ACC112 (cell line): ENCODE measurements at regions not wholly inside any gene's neighbourhood (a gene's known extent, or its start where the extent isn't known, plus 50 kb on each side); places are given as distances from the start of the nearest gene placed in this dataset.

ENCODE experiments used
- H2AFZ ChIP-seq: fragments of 200-600 bp; sonication (generic); one replicate; pipeline ENCODE4 v1.6.0; 2017; ENCODE audit warnings: antibody characterized with exemption, low read length; ENCODE audit not compliant: unreplicated experiment
- H3K27ac ChIP-seq: fragments of 200-600 bp; sonication (generic); 2 replicates; pipeline ENCODE4 v1.5.1; 2014; ENCODE audit warnings: low read depth, mild to moderate bottlenecking, antibody characterized with exemption, low read length, moderate library complexity
- H3K27me3 ChIP-seq: fragments of 200-600 bp; sonication (generic); 2 replicates; pipeline ENCODE4 v1.6.1; 2014; ENCODE audit warnings: mild to moderate bottlenecking, antibody characterized with exemption, low read length, moderate library complexity, mixed read lengths; ENCODE audit not compliant: insufficient read depth
- H3K36me3 ChIP-seq: fragments of 200-600 bp; sonication (generic); 2 replicates; pipeline ENCODE4 v1.6.1; 2016; ENCODE audit warnings: mild to moderate bottlenecking, antibody characterized with exemption, low read length, moderate library complexity, mixed read lengths; ENCODE audit not compliant: insufficient read depth
- H3K4me1 ChIP-seq: fragments of 200-600 bp; sonication (generic); one replicate; pipeline ENCODE4 v1.6.1; 2016; ENCODE audit warnings: low read length, mixed read lengths; ENCODE audit not compliant: insufficient read depth, unreplicated experiment, control insufficient read depth
- H3K4me3 ChIP-seq: fragments of 200-600 bp; sonication (generic); 2 replicates; pipeline ENCODE4 v1.5.1; 2014; ENCODE audit warnings: mild to moderate bottlenecking, low read depth, low read length
- H3K79me2 ChIP-seq: fragments of 200-600 bp; sonication (generic); one replicate; pipeline ENCODE4 v1.6.0; 2016; ENCODE audit warnings: low read length; ENCODE audit not compliant: control insufficient read depth, unreplicated experiment, insufficient read depth

DNA sequence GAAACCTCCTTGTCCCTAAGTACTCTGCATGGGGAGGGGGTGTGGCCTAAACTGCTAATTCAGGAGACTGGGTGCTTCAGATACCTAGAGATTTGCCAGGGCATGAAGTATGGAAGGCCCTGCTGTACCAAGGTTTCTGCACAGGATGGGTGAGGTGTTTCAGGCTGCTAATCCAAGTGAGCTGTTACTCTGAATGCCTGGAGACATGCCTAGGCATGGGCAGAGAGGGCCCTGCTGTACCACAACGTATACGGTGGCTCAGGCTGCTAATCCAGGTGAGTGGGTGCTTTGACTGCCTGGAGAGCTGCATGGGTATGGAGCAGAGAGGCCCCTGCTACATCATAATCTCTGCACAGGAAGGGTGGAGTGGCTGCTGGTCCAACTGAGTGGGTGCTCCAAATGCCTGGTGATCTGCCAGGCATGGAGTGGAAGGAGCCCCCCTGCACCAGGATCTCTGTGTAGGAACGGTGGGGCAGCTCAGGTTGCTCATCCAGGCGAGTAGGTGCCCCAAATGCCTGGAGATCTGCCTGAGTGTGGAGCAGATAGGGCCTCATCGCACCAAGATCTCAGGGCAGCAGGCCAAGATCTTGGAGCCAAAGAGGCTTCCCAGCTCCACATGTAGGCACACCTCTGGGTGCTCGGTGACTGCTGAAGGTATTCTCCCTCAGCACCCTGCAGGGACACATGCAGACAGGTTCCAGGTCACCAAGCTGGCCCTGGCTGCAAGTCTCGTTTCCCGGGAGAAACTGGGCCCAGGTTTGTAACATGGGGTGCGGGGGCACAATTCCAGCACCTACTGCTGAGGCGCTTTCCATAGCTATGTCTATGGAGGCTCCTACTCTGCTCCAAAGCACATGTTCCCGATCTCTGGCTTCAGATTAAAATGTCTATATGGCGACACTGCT lies 252.5 kb upstream of the PLXNA2 start:
- Histone ChIP-seq H3K79me2 (no peaks in the 10 kb centered on the region), H3K4me3 (no peak overlapping the region), H3K4me1 (no peaks in the 10 kb centered on the region), H2AFZ (no peak overlapping the region), H3K27me3 (no peaks in the 10 kb centered on the region), H3K27ac (no peak overlapping the region), H3K36me3 (no peaks in the 10 kb centered on the region)

DNA sequence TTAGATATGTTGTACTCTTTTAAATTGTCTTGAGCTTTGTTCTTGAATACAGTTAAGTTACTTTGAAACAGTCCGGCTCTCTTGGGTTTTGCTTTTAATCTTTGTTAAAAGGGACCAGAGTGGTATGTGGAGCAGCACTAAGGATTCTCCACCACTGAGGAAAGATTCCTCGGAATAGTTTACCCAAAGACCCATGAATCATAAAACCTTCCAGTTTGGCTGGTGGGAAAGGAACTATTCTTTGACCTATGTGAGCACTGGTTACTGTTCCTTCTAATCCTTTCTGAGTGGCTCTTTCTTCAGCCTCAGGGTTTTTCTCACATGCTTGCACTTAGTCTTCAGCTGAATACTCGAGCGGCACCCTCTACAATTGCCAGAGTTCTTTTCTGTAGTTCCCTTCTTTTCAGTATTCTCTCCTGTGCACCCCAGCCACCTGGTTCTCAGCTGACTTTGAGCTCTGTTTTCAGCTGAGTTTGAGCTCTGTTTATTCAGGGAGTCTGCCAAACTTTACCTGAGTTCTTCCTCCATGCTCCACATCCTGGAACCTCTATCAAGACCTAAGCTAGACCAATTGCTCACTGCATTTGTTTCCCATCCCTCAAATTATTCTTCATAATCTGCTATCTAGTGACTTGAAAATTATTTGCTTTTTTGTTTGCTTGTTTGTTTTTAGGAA lies 253.8 kb upstream of the PLXNA2 start:
- no peak overlapping the region for H2AFZ ChIP-seq
- H3K27ac ChIP-seq: no peak overlapping the region
- no peaks in the 10 kb centered on the region for H3K36me3 ChIP-seq
- no peaks in the 10 kb centered on the region for H3K27me3 ChIP-seq
- H3K4me3 ChIP-seq: no peak overlapping the region
- no peaks in the 10 kb centered on the region for H3K4me1 ChIP-seq
- no peaks in the 10 kb centered on the region for H3K79me2 ChIP-seq

DNA sequence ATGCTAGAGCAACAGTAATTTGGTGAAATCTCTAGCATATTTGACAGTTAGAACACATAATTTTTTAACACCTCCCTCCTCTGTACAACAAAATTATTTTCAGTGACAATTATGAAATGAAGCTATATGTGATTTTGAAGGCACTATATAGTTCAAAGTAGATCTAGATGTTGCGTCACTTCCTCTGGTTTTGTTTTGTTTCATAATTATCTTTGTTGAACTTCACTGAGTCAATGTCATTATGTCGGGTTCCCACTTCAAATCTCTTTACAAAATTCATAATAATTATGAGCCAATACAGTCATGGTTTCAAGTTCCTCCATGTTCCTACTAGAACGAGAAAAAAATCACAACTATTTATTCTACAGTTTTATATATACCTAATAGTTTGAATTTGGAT lies 254.8 kb upstream of the PLXNA2 start:
- no peak overlapping the region for H2AFZ ChIP-seq
- H3K27ac ChIP-seq: no peak overlapping the region
- H3K36me3 ChIP-seq: no peaks in the 10 kb centered on the region
- H3K4me1 ChIP-seq: no peaks in the 10 kb centered on the region
- H3K4me3 ChIP-seq: no peak overlapping the region
- no peaks in the 10 kb centered on the region for H3K27me3 ChIP-seq
- no peaks in the 10 kb centered on the region for H3K79me2 ChIP-seq

DNA sequence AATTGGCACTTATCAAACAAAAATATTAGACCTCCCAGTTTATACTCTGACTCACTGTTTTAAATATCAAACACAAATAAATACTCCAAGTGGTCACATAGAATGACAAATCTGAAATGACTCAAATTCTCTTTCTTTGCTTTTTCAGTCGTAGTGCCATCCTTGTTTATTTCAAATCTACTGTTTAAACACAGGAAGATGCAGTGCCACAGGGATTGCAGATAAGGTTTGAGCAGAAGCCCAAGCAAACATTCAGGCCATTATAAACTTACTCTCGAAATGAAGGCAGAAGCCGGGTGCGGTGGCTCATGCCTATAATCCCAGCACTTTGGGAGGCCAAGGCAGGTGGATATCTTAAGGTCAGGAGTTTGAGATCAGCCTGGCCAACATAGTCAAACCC lies 255.4 kb upstream of the PLXNA2 start:
- Histone ChIP-seq H3K4me1 (no peaks in the 10 kb centered on the region), H3K27me3 (no peaks in the 10 kb centered on the region), H3K27ac (no peak overlapping the region), H3K4me3 (no peak overlapping the region), H3K79me2 (no peaks in the 10 kb centered on the region), H3K36me3 (no peaks in the 10 kb centered on the region), H2AFZ (no peak overlapping the region)

DNA sequence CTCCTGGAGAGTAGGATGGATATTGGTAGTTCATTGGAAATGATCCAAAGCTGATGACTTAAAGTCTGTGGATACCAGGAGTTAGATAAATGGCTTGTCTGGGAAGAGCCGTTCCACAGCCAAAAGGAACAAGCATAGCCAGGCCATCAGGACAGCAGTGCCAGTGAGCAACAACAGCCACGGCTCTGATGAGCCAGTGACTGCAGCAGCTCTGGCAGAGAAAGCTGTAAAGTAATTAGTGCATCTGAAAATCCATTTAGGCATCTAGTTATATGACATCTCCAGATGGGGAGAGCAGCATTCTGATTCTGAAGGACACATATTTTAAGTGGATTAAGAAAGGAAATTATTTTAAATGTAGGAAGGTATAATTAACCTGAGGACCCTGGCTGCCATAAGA lies 256.2 kb upstream of the PLXNA2 start:
- H3K27ac ChIP-seq: no peak overlapping the region
- H3K27me3 ChIP-seq: no peaks in the 10 kb centered on the region
- H3K79me2 ChIP-seq: no peaks in the 10 kb centered on the region
- no peaks in the 10 kb centered on the region for H3K36me3 ChIP-seq
- H3K4me3 ChIP-seq: no peak overlapping the region
- no peaks in the 10 kb centered on the region for H3K4me1 ChIP-seq
- no peak overlapping the region for H2AFZ ChIP-seq

DNA sequence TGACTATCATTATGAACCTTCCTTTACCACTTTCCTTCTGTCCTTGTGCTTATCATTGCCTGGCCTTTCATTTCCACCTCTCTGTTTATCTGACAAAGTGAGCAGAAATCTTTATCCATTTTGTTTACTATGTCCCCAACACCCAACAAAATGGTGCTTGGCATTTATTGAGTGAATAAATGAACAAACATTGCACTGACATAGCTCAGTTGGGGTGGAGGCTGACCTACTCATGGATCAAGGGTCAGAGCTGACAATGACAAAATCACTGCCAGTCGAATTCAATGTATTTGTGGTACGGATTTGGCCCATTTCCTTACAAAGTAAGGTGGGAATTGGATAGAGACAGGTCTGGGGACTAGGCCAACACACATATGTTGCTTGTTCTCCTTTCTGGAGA lies 257.4 kb upstream of the PLXNA2 start:
- no peaks in the 10 kb centered on the region for H3K27me3 ChIP-seq
- H3K4me3 ChIP-seq: no peak overlapping the region
- H3K27ac ChIP-seq: no peak overlapping the region
- no peaks in the 10 kb centered on the region for H3K79me2 ChIP-seq
- H3K36me3 ChIP-seq: no peaks in the 10 kb centered on the region
- H2AFZ ChIP-seq: no peak overlapping the region
- H3K4me1 ChIP-seq: no peaks in the 10 kb centered on the region

DNA sequence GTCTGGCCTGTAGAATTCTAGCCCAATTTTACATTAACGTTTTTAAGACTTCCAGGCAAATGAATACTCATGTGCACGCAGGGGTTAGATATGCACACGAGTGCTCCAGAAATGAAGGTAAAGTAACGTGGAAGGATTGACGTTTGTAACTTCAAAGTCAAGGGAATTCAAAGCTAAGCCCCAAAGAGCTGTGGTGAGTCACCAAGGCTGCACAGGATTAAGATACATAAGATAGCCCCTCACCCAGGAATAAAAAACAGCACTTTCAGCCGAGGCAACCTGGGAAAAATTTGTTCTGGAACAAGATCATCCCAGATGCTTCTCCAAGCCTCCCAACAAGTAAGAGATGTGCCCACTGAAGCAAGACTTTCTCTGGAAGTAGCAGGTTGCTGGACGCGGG lies 259.6 kb upstream of the PLXNA2 start:
- Histone ChIP-seq H3K4me1 (no peaks in the 10 kb centered on the region), H2AFZ (no peak overlapping the region), H3K27ac (no peak overlapping the region), H3K27me3 (no peaks in the 10 kb centered on the region), H3K79me2 (no peaks in the 10 kb centered on the region), H3K4me3 (no peak overlapping the region), H3K36me3 (no peaks in the 10 kb centered on the region)

DNA sequence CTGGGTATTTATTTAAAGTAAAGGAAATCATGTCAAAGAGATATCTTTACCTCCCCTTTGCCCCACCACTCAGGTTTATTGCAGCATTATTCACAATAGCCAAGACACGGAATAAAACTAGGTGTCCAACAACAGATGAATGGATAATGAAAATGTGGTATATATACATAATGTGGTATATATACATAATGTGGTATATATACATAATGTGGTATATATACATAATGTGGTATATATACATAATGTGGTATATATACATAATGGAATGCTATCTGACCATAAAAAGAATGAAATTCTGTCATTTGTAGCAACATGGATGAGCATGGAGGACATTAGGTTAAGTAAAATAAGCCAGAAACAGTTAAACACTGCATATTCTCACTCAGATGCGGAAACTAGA lies 262.6 kb upstream of the PLXNA2 start:
- H3K27me3 ChIP-seq: no peaks in the 10 kb centered on the region
- H3K4me3 ChIP-seq: no peak overlapping the region
- no peaks in the 10 kb centered on the region for H3K79me2 ChIP-seq
- no peaks in the 10 kb centered on the region for H3K36me3 ChIP-seq
- H2AFZ ChIP-seq: no peak overlapping the region
- H3K4me1 ChIP-seq: no peaks in the 10 kb centered on the region
- H3K27ac ChIP-seq: no peak overlapping the region

DNA sequence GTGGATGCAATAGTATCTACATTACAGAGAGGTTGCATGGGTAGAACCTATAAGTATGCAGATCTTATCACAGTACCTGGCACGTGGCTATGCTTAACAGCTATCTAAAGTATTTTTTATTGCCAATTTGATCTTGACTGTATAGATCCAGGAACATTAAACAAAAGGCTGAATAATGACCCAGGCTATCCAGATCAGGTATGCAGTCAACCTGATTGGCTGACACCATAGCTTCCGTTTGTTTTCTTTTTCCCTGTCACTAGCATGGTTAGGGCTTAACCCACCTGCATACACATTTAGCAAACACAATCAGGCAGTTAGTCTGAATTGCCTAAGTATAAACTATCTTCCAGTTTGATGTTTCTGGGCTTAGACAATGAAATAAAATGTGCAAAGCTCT lies 264.9 kb upstream of the PLXNA2 start:
- Histone ChIP-seq H2AFZ (no peak overlapping the region), H3K4me3 (no peak overlapping the region), H3K4me1 (no peaks in the 10 kb centered on the region), H3K79me2 (no peaks in the 10 kb centered on the region), H3K27me3 (no peaks in the 10 kb centered on the region), H3K36me3 (no peaks in the 10 kb centered on the region), H3K27ac (no peak overlapping the region)

DNA sequence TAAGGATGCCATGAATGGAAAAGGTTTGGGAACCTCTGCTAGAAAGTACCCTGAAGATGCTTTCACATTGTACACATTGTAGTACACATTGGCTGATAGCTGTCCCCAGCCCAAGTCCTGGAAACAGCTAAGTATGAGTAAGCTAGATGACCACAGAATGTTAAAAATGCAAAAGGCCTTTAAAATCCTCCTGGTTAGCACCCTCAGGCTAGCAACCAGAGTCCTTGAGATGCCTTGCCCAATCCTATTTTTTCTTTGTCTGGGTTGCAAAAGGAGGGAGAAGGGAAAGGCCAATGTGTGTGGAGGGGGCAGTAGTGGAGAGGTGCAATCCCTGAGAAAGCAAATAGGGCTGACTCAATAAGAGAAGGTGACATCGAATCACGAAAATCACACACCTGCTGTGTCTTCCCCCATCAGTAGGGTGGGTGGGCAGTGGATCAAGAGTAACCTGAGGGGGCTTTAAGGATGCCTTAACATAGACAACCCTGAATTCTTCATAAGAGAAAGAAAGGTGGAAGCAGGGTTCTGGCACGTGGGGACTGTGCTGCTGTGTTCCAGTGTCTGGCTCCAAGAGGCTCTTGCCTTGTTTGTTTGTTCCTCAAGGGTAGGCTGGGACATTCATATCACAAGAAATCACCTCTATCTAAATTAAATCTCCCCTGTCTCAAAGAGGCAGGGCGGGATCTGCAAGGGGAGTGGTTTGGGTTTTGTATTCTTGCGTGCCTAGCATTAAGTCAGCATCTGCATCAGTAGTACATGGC lies 266.2 kb upstream of the PLXNA2 start:
- no peaks in the 10 kb centered on the region for H3K4me1 ChIP-seq
- no peak overlapping the region for H2AFZ ChIP-seq
- H3K4me3 ChIP-seq: no peak overlapping the region
- no peaks in the 10 kb centered on the region for H3K36me3 ChIP-seq
- H3K27me3 ChIP-seq: no peaks in the 10 kb centered on the region
- no peaks in the 10 kb centered on the region for H3K79me2 ChIP-seq
- no peak overlapping the region for H3K27ac ChIP-seq
